ENCODE measurements at regions not wholly inside any gene's neighbourhood (a gene's known extent, or its start where the extent isn't known, plus 50 kb on each side); places are given as distances from the start of the nearest gene placed in this dataset.
A peak's percentile ranks its signal among the peaks of the same experiment; 100 is the strongest.

DNA sequence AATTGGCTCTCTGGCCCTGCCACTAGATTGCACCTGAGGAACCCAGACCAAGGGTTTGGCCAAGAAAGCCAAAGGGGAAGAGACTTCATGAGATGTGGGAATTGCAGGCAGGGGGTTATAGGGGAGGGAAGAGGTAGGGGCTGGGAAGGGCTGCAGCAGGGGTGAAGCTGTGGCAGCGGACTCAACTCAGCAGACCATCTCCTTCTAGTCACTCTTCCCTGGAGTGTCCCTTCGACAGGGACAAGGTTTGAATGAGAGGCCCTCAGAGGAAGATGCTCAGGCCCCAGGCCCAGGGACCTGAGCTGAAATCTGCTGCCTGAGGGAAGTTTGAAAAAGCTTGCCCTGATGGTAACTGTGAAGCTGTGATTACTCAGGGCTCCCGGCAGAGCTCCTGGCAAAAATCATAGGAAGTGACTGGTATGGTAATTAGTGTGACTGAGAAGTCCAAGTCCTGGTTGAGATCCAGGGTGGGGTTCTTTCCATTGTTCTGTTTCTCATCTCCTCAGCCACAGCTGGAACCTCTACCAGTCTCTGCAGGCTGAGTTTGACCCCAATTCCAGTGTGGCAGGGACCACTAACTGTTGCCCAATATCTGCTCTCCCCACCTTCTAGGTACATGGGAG is 300.9 kb downstream of the CYP26B1 start:
- Histone ChIP-seq H3K4me3 (ENCODE audit: extremely low read depth, insufficient read depth, low read length, poor library complexity, severe bottlenecking) (no peak overlapping the region), H3K4me1 (ENCODE audit: control insufficient read depth, insufficient read depth, low read length, poor library complexity, severe bottlenecking) (peaks cover 27% of the 10 kb centered on the region)

DNA sequence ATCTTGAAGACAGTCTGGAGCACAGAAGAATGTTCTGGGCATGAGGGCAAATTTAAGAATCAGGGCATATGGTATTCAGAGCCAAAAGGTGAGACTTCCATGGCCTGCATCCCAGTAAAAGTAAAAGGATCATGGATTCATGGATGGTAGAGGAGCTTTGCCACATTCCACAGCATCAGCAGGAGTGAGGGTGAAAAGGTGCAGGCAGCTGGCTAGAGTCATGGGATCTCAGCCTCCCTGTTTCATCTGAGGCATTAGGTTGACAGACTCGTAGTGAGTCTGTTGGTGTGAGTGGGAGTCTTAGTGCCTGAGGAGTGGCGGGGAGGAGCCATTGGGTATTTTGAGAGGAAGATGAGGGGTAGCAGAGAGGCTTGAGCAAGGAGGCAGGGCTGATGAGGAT is 301.6 kb downstream of the CYP26B1 start:
- Histone ChIP-seq H3K9me3 (ENCODE audit: control insufficient read depth, low read length) (no peaks in the 10 kb centered on the region), H3K4me1 (ENCODE audit: control insufficient read depth, insufficient read depth, low read length, poor library complexity, severe bottlenecking) (peaks cover 20% of the 10 kb centered on the region), H3K36me3 (ENCODE audit: control insufficient read depth, insufficient read depth, low read length) (no peaks in the 10 kb centered on the region), H3K4me3 (ENCODE audit: extremely low read depth, insufficient read depth, low read length, poor library complexity, severe bottlenecking) (no peak overlapping the region), H3K27ac (ENCODE audit: low read depth, low read length, severe bottlenecking) (no peak overlapping the region)
- WGBS, 2 experiments (ENCODE audit: insufficient coverage in 2 of 2): 59 to 100% methylated on average over 1 to 2 of the region's 2 CpGs

More for the DNA sequence above, 300.9 kb downstream of the CYP26B1 start:
- 78 to 95% methylated on average over 2 to 3 of the region's 3 CpGs for WGBS, 2 experiments (ENCODE audit: insufficient coverage in 2 of 2)
- H3K36me3 ChIP-seq (ENCODE audit: control insufficient read depth, insufficient read depth, low read length): no peaks in the 10 kb centered on the region
- no peaks in the 10 kb centered on the region for H3K9me3 ChIP-seq (ENCODE audit: control insufficient read depth, low read length)
- no peak overlapping the region for H3K27ac ChIP-seq (ENCODE audit: low read depth, low read length, severe bottlenecking)

DNA sequence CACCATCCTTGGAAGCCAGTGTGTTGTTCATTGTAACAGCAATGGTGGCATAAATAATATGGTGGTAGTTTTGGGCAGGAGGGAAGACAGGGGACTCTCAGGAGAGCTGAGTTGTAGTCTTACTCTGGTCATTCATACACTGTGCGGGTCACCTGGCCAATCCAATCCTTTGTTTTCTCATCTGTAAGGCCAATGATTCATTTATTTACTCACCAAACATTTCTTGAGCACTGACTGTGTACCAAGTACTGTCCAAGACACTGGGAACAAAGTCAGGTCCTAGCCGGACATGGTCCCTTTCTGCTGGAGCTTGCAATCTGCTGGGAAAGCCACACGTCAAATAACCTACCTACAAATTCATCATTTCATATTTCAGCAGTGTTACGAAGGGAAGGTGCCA is 302.7 kb downstream of the CYP26B1 start:
- peaks cover 9% of the 10 kb centered on the region for H3K4me1 ChIP-seq (ENCODE audit: control insufficient read depth, insufficient read depth, low read length, poor library complexity, severe bottlenecking)
- WGBS, 2 experiments (ENCODE audit: insufficient coverage in 2 of 2): 89 to 100% methylated on average over 1 to 3 of the region's 4 CpGs
- H3K27ac ChIP-seq (ENCODE audit: low read depth, low read length, severe bottlenecking): no peak overlapping the region
- no peaks in the 10 kb centered on the region for H3K9me3 ChIP-seq (ENCODE audit: control insufficient read depth, low read length)
- no peak overlapping the region for H3K4me3 ChIP-seq (ENCODE audit: extremely low read depth, insufficient read depth, low read length, poor library complexity, severe bottlenecking)
- no peaks in the 10 kb centered on the region for H3K36me3 ChIP-seq (ENCODE audit: control insufficient read depth, insufficient read depth, low read length)

DNA sequence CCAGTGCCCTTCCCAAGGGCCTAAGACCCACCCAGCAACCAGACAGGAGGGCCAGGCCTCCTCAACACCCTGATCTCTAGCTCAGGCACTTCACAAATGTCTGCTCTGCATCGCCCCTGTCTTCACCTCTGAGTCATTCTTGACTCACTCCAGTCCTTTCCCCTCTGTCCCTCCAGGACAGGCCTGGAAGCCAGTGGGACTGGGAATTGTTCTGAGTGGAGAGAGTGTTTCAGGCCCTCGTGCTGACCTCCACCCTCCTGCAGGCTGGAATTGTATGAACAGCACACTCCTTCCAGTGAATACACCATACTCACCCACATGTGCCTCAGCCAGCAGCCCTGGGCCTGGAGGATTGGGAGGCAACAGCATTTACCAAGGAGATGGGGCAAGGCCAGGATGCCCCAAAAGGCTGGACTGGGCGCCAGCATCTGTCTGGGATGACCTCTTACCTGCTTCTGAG is 304.2 kb downstream of the CYP26B1 start:
- peaks cover 6% of the 10 kb centered on the region for H3K4me1 ChIP-seq (ENCODE audit: control insufficient read depth, insufficient read depth, low read length, poor library complexity, severe bottlenecking)
- no peaks in the 10 kb centered on the region for H3K36me3 ChIP-seq (ENCODE audit: control insufficient read depth, insufficient read depth, low read length)
- no peaks in the 10 kb centered on the region for H3K9me3 ChIP-seq (ENCODE audit: control insufficient read depth, low read length)
- H3K27ac ChIP-seq (ENCODE audit: low read depth, low read length, severe bottlenecking): peak overlapping the region; percentile 31
- H3K4me3 ChIP-seq (ENCODE audit: extremely low read depth, insufficient read depth, low read length, poor library complexity, severe bottlenecking): no peak overlapping the region
- 75 to 92% methylated on average over 1 to 2 of the region's 3 CpGs for WGBS, 2 experiments (ENCODE audit: insufficient coverage in 2 of 2)

DNA sequence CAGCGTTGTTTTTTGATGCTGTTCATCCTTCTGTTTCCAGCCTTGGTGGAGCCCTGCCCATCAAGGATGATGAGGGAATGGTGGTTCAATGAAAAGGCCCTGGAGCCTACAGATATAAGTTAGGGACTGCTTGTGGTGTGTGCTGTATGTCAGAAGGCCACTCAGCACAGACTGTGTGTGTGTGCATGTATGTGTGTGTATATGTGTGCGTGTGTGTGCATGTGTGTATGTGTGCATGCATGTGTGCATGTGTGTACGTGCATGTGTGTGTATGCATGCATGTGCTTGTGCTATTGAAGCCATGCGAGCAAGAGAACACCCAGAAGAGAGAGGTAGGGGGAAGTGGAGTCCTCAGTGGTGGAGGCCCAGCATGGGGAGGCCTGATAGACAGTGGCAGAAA is 304.9 kb downstream of the CYP26B1 start:
- WGBS, 2 experiments (ENCODE audit: insufficient coverage in 2 of 2): 89 to 90% methylated on average over 4 of the region's 4 CpGs
- no peaks in the 10 kb centered on the region for H3K9me3 ChIP-seq (ENCODE audit: control insufficient read depth, low read length)
- H3K36me3 ChIP-seq (ENCODE audit: control insufficient read depth, insufficient read depth, low read length): no peaks in the 10 kb centered on the region
- no peak overlapping the region for H3K27ac ChIP-seq (ENCODE audit: low read depth, low read length, severe bottlenecking)
- H3K4me1 ChIP-seq (ENCODE audit: control insufficient read depth, insufficient read depth, low read length, poor library complexity, severe bottlenecking): peaks cover 6% of the 10 kb centered on the region
- H3K4me3 ChIP-seq (ENCODE audit: extremely low read depth, insufficient read depth, low read length, poor library complexity, severe bottlenecking): no peak overlapping the region

DNA sequence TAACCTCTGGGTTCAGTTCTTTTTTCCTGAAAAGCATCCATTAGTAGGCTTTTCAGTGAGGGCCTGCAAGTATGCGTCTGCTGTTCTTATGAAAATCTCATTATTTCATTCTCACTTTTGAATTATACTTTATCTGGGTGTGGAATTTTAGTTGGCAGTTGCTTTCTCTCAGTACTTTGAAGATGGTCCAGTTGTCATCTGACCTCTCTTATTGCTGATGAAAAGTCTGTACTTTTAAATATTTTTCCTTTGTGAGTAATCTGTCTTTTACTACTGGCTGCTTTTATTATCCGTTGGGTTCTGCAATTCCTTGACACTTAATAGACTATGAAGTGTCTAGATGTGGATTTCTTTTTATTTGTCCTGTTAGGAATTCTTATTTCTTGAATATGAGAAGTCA is 307.8 kb downstream of the CYP26B1 start:
- Histone ChIP-seq H3K4me1 (ENCODE audit: control insufficient read depth, insufficient read depth, low read length, poor library complexity, severe bottlenecking) (peaks cover 6% of the 10 kb centered on the region), H3K9me3 (ENCODE audit: control insufficient read depth, low read length) (no peaks in the 10 kb centered on the region), H3K4me3 (ENCODE audit: extremely low read depth, insufficient read depth, low read length, poor library complexity, severe bottlenecking) (no peak overlapping the region), H3K36me3 (ENCODE audit: control insufficient read depth, insufficient read depth, low read length) (no peaks in the 10 kb centered on the region), H3K27ac (ENCODE audit: low read depth, low read length, severe bottlenecking) (no peak overlapping the region)
- no CpG with 5 or more reads among the region's 2 CpGs for WGBS, 2 experiments (ENCODE audit: insufficient coverage in 2 of 2)

DNA sequence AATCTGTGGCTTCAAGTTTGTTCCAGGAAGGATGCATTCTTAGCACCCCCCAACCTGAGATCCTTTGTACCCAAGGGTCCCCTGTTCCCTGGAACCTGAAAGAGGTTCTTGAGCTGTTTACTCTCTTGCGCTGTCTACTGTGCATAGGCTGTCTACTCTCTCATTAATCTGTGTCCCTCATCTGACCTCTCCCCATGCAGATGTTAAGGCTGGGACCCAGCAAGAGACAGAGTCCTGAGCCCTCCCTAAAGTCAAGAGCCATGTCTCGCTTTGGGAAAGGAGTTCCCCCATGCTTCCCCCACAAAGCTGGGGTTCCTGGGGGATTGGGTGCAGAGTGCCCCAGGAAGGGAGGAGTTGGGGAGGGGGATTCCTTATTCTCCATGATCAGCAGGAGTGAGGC is 312.9 kb downstream of the CYP26B1 start:
- H3K36me3 ChIP-seq (ENCODE audit: control insufficient read depth, insufficient read depth, low read length): no peaks in the 10 kb centered on the region
- no peaks in the 10 kb centered on the region for H3K9me3 ChIP-seq (ENCODE audit: control insufficient read depth, low read length)
- H3K4me3 ChIP-seq (ENCODE audit: extremely low read depth, insufficient read depth, low read length, poor library complexity, severe bottlenecking): no peak overlapping the region
- no peak overlapping the region for H3K27ac ChIP-seq (ENCODE audit: low read depth, low read length, severe bottlenecking)
- peaks cover 13% of the 10 kb centered on the region for H3K4me1 ChIP-seq (ENCODE audit: control insufficient read depth, insufficient read depth, low read length, poor library complexity, severe bottlenecking)
- WGBS, 2 experiments (ENCODE audit: insufficient coverage in 2 of 2): 82 to 88% methylated on average over 1 to 2 of the region's 2 CpGs

DNA sequence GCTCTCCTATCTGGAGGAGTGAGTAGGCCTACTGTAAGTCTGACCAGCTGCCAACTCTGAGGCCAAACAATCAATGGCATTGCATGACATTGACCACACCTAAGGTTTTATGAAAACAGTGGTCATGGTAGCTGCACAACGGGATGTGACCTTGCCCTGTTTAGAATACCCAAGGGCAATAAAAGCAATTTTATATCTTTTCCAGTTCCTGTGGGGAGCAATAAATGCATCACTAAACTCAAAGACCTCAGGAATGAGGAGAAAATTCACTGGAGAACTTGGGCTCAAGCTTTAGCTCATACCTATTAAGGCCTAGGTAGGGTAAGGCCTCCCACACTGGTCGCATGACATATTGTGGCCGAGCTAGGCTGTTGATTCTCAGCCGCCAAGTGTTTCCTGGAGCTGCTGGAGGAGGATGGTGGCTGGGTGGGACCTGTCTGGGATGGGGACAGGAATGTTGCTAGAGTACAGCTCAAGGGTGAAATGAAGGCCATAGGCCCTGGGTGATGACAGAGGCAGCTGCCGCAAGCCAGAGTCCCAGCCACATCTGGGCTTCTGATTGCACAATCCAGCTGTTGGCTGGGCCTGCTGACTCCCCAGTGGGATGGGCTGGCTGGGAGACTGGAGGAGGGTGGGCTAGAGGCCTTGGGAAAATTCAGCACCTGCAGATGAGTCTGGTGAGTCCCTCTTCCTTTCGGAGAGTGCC is 313.7 kb downstream of the CYP26B1 start:
- WGBS, 2 experiments (ENCODE audit: insufficient coverage in 2 of 2): 93 to 100% methylated on average over 3 of the region's 6 CpGs

DNA sequence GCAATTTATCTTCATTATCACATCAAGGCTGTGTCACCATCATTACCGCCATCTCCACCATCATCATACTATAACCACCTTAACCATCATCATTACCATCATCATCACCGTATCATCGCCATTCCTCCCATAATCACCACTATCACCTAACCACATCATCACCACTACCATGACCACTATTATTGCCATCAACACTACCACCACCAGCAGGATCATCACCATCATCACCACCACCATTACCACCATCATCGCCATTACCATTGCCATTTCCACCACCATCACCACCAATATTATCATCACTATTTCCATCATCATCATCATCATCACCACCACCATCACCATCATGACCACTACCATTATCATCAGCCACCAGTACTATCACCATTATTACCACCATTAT is 314.4 kb downstream of the CYP26B1 start:
- Histone ChIP-seq H3K4me1 (ENCODE audit: control insufficient read depth, insufficient read depth, low read length, poor library complexity, severe bottlenecking) (peaks cover 19% of the 10 kb centered on the region), H3K4me3 (ENCODE audit: extremely low read depth, insufficient read depth, low read length, poor library complexity, severe bottlenecking) (no peak overlapping the region), H3K27ac (ENCODE audit: low read depth, low read length, severe bottlenecking) (no peak overlapping the region), H3K9me3 (ENCODE audit: control insufficient read depth, low read length) (no peaks in the 10 kb centered on the region), H3K36me3 (ENCODE audit: control insufficient read depth, insufficient read depth, low read length) (no peaks in the 10 kb centered on the region)
- 89 to 92% methylated on average over 4 of the region's 4 CpGs for WGBS, 2 experiments (ENCODE audit: insufficient coverage in 2 of 2)

More for the DNA sequence above, 313.7 kb downstream of the CYP26B1 start:
- no peaks in the 10 kb centered on the region for H3K9me3 ChIP-seq (ENCODE audit: control insufficient read depth, low read length)
- H3K4me1 ChIP-seq (ENCODE audit: control insufficient read depth, insufficient read depth, low read length, poor library complexity, severe bottlenecking): peaks cover 17% of the 10 kb centered on the region
- no peak overlapping the region for H3K4me3 ChIP-seq (ENCODE audit: extremely low read depth, insufficient read depth, low read length, poor library complexity, severe bottlenecking)
- H3K27ac ChIP-seq (ENCODE audit: low read depth, low read length, severe bottlenecking): no peak overlapping the region
- no peaks in the 10 kb centered on the region for H3K36me3 ChIP-seq (ENCODE audit: control insufficient read depth, insufficient read depth, low read length)

DNA sequence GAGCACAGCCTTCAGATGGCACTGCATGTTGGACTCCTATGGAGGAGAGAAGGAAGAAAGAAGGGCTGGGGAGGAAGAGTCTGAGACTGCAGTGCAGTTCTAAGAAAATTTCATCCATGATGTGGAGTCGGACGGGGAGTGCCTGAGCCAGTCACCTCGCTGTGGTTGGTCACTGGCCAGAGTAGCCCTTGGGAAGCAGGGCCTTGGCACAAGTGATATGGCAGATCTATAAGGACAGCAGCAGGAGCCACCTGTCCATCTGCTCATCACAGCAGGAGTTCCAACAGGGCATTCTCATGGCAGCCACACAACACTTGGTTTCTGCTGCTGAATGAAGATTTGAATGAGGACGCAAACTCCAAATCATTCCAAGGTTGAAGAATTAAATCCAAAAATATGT is 314.8 kb downstream of the CYP26B1 start:
- H3K36me3 ChIP-seq (ENCODE audit: control insufficient read depth, insufficient read depth, low read length): no peaks in the 10 kb centered on the region
- WGBS, 2 experiments (ENCODE audit: insufficient coverage in 2 of 2): 94 to 100% methylated on average over 2 to 4 of the region's 4 CpGs
- no peak overlapping the region for H3K4me3 ChIP-seq (ENCODE audit: extremely low read depth, insufficient read depth, low read length, poor library complexity, severe bottlenecking)
- no peaks in the 10 kb centered on the region for H3K9me3 ChIP-seq (ENCODE audit: control insufficient read depth, low read length)
- peaks cover 19% of the 10 kb centered on the region for H3K4me1 ChIP-seq (ENCODE audit: control insufficient read depth, insufficient read depth, low read length, poor library complexity, severe bottlenecking)
- no peak overlapping the region for H3K27ac ChIP-seq (ENCODE audit: low read depth, low read length, severe bottlenecking)

DNA sequence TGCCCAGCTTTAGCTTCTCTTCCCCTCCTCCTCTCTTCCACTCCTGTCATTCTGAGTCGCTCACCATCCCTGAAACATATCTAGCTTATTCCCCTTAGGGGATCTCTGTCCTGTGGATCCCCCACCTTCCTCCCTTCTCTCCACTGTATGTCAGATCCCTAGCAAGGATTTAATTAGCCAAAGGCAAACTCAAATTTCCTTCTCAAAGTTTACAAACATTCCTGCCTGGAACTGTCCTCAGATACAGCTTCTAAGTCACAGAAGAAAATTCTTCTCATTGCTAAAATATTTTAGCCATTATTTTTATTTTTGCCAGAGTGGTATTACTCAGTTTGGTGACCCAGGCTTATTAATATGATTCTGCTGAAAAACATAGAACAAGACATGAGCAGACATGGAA is 315.3 kb downstream of the CYP26B1 start:
- no peaks in the 10 kb centered on the region for H3K36me3 ChIP-seq (ENCODE audit: control insufficient read depth, insufficient read depth, low read length)
- H3K4me3 ChIP-seq (ENCODE audit: extremely low read depth, insufficient read depth, low read length, poor library complexity, severe bottlenecking): no peak overlapping the region
- no peak overlapping the region for H3K27ac ChIP-seq (ENCODE audit: low read depth, low read length, severe bottlenecking)

More for the DNA sequence above, 315.3 kb downstream of the CYP26B1 start:
- Histone ChIP-seq H3K9me3 (ENCODE audit: control insufficient read depth, low read length) (no peaks in the 10 kb centered on the region), H3K4me1 (ENCODE audit: control insufficient read depth, insufficient read depth, low read length, poor library complexity, severe bottlenecking) (peaks cover 19% of the 10 kb centered on the region)
- 40 to 90% methylated on average over 1 of the region's 1 CpG for WGBS, 2 experiments (ENCODE audit: insufficient coverage in 2 of 2)
